ENCODE measurements at regions not wholly inside any gene's neighbourhood (a gene's known extent, or its start where the extent isn't known, plus 50 kb on each side); places are given as distances from the start of the nearest gene placed in this dataset.

GRCh38 chr13:59522652-59523051 is 641.1 kb downstream of the DIAPH3 start:
- intact Hi-C loops (cut with micrococcal nuclease): no loop called here

- intact Hi-C loops (cut with micrococcal nuclease): no loop called here
These were observed 636.2 kb downstream of the DIAPH3 start for GRCh38 chr13:59527500-59527899.

GRCh38 chr13:59531571-59532091 is 632.1 kb downstream of the DIAPH3 start:
- intact Hi-C loops (cut with micrococcal nuclease): no loop called here

DNA sequence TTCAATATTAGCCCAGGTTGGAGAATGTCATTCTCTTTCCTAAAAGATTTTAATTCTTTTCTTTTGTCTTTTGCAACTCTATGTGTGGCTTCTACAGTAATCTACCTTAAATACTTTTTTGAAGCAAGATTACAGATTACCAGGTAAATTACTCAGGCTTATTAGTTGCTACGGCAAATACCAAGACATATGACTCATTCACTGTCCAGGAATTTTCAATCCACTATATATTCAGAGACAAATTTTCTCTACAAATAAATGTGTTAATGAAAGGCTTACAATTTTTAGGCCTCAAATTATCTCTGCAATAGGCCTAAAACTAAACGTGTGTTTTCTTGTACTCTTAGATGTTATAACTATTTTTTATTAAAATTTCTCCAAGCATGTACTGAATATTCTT is 631.3 kb downstream of the DIAPH3 start:
- intact Hi-C loops (cut with micrococcal nuclease): no loop called here

DNA sequence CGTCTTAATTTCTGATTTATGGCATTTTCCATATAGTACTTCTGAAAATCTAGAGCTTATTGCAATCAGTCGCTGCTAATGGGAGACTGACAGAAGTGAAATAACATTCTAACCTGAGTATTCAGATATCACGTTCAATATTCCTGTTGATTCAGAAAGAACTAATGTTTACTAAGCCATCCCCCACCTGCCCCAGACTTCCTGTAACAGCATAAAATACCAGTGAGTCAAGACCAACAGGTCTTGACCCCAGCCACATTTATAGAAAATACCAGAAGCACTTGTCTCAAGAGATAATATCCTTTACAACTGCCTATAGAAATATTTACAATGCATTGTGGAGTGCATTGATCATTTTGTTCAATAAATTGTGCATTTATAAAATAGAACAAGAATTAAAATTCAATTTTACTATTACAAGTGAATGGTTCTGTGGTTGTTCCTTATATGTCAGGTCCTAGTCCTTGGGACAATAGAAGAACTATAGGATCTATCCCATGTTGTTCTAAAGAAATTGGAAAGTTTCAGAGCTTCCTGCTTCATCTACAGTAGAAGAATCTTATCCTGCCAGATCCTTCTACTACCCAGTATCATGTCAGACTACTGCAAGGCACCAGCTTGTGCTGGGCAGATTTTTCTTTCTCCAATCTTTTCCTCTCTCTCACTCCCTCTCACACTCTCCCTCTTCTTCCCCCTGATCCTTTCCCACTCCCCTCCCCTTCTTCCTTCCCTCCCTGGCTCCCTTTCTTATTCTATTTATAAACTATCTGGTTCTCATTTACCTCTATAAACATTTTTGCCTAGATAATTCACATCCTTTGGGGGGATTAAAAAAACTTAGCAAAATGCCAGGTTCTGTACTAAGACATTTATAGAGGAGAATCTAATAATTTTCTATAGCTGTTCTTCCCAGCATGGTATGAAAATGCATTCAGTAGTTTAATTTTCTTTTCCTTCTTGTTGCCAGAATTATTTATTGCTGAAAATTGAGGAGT is 629.9 kb downstream of the DIAPH3 start:
- intact Hi-C loops (cut with micrococcal nuclease): no loop called here

DNA sequence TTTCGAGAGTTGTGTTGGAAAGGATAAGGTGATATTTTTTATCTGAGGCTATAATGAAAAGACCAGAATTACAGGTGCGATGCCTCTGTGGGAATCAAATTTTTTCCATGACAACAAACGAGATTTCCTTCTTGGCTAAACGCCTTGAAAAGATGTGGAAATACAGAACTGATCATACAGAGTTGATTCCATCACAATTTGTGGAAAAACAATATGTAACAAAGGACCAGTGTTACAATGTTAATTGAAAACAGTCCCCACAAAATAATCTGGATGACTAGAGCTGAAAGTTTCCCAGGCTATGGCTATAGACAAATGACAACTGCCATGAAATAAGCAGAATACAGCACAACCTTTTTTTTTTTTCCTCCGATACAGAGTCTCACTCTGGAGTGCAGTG is 628.9 kb downstream of the DIAPH3 start:
- intact Hi-C loops (cut with micrococcal nuclease): no loop called here

DNA sequence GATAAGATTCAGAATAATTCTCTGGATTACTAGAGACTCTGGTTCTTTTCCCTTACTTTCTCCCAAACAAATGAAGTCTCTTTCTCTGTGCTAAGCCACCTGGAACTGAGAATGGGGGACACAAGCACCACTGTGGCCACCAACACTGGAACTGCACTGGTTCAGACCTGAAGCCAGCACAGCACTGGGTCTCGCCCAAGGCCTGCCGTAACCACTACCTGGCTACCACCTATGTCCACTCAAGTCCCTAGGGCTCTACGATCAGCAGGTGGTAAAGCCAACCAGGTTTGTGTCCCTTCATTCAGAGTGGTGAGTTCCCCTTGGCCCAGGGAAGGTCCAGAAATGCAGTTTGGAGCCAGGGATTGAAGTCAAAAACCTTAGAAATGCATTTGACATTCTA is 626.2 kb downstream of the DIAPH3 start:
- intact Hi-C loops (cut with micrococcal nuclease): no loop called here

DNA sequence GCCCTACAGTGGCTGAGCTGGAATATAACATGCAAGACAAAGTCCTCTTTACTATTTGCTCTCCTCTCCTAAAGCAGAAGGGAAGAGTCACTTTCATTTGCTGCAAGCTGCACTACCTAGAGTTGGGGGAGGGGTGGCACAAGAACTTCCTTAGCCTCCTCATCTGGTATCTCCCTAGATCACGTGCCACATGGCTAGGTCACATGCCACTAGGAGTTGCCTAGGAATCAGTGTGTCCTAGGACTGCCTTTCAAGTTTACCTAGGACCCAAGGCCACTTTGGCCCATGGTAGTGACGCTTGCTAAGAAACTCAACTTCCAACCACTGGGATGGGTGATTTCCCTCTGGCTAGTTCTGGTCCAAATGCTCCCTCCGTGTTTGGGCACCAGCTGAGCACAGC is 625.2 kb downstream of the DIAPH3 start:
- intact Hi-C loops (cut with micrococcal nuclease): no loop called here

DNA sequence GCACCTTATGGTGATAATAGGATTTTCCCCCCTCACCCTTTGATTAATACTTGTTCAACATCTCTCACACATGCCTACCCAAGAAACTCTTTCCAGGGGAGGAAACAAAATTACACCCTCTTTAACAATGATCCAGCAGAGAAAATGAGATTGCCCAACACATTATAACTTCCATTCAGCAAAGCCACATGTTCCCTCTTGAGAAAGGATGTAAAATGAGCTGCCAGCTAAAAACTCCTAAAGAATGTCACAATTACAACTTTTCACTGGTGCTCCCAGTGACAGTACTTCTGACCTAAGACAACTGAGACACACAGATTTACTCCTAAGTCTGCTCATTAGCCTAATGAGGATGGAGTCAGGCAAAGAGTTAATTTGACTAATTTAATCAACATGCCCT is 621.4 kb downstream of the DIAPH3 start:
- intact Hi-C loops (cut with micrococcal nuclease): no loop called here

GRCh38 chr13:59543418-59543817 is 620.3 kb downstream of the DIAPH3 start:
- intact Hi-C loops (cut with micrococcal nuclease): no loop called here

- intact Hi-C loops (cut with micrococcal nuclease): no loop called here
These were observed 618.7 kb downstream of the DIAPH3 start for GRCh38 chr13:59545007-59545406.

DNA sequence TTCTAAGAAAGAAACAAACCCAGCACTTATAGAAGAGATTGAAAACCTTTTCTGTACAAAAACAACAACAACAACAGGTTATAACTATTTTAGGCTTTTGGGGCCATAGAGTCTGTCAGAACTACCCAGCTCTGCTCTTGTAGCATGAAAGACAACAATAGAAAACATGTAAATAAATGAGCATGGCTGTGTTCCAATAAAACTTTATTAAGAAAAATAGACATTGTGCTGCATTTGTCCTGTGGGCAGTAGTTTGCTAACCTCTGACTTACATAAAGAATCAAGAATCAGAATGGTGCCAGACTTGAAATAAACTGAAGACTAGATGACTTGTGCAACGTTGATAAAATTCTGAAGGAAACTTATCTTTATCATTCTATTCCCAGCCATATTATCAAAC is 617.5 kb downstream of the DIAPH3 start:
- intact Hi-C loops (cut with micrococcal nuclease): no loop called here

DNA sequence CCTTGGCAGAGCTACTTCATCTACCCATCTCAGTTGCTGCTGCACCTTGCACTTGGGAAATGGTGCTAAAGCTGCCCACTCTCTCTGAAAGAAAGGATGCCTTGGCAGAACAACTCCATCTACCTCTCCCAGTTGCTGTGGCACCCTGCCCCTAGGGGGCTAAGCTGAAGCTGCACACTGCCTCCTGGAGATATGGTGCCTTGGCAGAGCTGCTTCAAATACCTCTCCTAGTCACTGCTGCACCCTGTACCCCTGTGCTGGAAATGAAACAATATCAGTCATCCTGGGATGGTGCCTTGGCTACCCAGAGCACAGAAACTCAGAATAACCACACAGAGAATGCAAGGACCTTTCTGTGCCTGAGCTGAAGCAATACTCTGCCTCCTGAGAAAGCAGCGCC is 615.8 kb downstream of the DIAPH3 start:
- intact Hi-C loops (cut with micrococcal nuclease): no loop called here

- intact Hi-C loops (cut with micrococcal nuclease): no loop called here
These were observed 600.8 kb downstream of the DIAPH3 start for GRCh38 chr13:59562924-59563323.

GRCh38 chr13:59566561-59566960 is 597.2 kb downstream of the DIAPH3 start:
- intact Hi-C loops (cut with micrococcal nuclease): no loop called here

DNA sequence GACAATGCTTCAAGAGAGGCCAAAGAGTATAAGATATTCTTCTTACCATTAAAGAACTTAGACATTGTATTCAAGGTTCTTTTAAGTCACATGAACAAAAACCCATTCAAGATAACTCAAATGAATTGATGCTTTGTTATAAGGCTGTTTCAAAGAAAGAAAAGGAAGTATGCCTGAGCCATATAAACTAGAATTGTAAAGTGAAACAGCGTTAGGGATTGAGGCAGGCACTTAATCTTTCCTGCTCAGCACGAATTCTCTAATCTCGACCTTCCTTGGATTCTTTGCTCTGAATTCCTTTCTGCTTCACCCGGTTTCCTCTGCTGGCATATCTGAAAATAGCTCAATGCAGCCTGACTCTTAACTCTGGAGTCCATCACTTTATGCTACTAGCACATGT is 595.4 kb downstream of the DIAPH3 start:
- intact Hi-C loops (cut with micrococcal nuclease): no loop called here

DNA sequence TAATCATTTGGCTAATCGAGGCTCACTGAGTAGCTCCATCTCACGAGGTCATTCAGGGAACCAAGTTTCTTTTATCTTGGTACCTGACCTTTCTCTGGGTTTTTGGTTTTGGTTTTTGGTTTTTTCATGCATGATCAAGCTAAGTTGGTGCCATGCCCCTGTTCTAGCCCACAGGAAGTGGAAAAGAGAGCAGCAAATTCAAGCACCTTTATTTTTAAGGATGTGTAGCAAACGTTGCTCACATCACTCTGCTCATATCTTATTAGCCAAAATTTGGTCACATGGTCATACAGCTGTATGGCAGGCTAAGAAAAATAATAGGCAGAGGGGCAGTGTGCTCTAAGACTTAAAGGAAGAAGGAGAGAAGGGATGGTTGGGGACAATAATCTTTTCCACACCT is 593.5 kb downstream of the DIAPH3 start:
- intact Hi-C loops (cut with micrococcal nuclease): no loop called here

GRCh38 chr13:59584101-59584500 is 579.6 kb downstream of the DIAPH3 start:
- intact Hi-C loops (cut with micrococcal nuclease): no loop called here

- intact Hi-C loops (cut with micrococcal nuclease): no loop called here
These were observed 578.7 kb downstream of the DIAPH3 start for GRCh38 chr13:59584761-59585670.

GRCh38 chr13:59587030-59587429 is 576.7 kb downstream of the DIAPH3 start:
- intact Hi-C loops (cut with micrococcal nuclease): no loop called here

- intact Hi-C loops (cut with micrococcal nuclease): no loop called here
These were observed 575.6 kb downstream of the DIAPH3 start for GRCh38 chr13:59587971-59588716.
